ENCODE measurements at regions not wholly inside any gene's neighbourhood (a gene's known extent, or its start where the extent isn't known, plus 50 kb on each side); places are given as distances from the start of the nearest gene placed in this dataset.

DNA sequence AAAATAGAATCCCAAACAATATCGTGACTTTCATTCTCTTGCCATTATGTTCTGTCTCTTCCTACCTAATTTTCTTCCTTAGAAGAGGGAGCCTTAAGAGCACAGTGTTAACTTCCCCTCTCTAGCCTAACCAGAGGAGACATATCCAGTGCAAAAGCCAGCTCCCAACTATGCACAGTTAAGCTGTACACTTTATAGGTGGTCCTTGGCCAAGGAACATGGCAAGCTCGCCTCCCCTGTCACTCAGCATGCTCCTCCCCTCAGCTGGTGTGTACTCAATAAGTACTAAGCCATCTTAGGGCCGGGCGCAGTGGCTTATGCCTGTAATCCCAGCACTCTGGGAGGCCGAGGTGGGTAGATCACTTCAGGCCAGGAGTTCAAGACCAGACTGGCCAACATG lies 255.1 kb upstream of the TMPO start:
- no peak for DNase-seq (ENCODE audit: low read depth)

DNA sequence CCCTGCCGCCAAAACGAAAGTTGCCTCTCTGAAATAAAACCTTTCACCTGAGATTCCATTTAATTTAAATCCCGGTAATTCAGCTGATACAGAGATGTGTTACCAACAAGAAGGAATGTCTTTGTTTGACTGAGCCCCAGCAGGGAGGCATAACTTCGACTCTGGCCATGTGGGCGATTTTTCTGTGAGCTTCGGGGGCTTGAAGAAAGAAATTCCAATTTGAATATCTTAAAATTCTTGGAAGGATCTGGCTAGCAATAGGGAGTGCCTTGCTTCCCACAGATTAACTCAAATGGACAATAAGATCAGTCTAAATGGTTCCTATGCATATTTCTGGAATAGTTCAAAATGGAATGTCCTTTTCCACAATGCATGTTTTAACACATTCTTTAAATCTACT lies 252.5 kb upstream of the TMPO start:
- DNase-seq (ENCODE audit: low read depth): no peak

DNA sequence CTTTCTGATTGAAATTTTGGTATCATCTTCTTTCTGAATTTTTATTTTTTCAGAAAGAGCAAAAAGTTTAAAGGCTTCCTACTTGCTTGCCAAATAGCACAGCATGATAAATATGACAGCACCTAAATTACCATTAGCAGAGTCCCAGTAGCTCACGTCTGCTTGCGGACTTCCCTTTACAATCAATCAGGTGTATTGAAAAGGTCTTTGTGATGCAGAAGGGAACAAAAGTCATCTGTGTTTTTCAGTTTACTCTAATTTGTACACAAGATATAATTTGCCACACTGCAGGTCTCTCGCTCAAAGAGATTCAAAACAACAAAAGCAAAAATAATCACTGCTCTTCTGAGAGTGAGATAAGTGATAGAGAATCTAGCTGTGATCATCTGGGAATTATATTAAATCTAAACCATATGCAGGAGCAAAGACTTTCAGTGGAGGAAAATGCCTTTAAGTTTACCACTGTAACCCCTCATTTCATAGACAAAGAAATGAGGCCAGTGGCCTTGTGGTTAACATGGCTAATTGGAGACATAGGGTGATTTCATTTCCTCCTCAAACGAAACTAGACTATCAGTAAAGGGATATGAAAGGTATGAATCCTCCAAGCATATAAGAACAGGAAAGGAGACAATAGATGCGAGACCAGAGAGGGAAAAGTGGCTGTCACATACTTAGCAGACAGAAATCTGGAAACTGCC lies 240.8 kb upstream of the TMPO start:
- no peak for DNase-seq (ENCODE audit: low read depth)

DNA sequence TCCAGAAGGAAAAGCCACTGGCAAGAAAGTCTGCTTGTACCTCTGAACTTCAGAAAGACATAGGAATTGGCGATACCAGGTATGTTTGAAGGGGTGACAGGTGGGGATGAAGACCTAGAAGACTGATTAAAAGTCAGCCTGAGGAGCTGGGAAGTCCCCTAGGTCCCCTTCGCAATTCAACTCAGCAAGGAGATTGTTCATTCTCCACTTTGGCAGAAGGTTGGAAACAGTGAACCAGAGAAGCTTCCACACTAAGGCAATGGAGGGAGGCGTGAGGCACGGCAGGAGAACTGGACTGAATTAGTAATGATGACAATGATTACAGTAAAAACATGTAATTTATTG lies 240.3 kb upstream of the TMPO start:
- no peak for DNase-seq (ENCODE audit: low read depth)

DNA sequence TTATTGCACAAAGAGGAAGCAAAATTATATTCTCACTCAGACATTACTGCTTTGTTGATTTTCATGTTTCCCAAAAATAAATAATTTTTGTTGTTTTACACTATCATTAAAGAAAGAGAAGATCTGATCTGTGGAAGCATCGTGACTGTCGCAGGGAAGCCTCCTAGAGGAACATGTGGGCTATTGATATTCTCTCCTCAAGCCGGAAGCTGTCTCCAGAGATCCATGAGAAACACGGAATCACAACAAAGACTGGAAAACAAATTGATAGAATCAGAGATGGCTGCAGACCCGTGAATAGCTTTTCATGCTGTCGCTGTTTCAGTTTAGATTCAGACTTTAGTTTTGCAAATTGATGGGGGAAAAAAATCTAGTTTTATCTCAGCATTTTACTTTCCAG lies 235.2 kb upstream of the TMPO start:
- DNase-seq (ENCODE audit: low read depth): no peak

DNA sequence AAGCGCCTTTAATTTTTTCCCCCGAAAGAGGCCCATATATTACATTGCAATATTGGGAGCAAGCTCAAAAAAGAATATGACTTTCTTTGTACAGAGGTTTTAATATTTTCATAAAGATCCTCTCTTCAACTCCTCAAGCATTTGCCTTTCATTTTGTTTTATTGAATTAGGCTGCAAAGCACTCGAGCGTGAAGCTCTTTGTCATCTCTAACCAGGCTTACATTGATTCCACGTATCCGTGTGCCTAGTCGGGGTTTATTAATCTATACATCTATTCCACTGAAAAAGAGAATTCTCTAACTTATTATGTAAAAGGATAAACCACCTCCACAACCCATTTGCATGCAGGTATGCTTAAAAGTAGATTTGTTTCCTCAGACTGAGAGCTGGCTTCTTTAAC lies 234.8 kb upstream of the TMPO start:
- no peak for DNase-seq (ENCODE audit: low read depth)

DNA sequence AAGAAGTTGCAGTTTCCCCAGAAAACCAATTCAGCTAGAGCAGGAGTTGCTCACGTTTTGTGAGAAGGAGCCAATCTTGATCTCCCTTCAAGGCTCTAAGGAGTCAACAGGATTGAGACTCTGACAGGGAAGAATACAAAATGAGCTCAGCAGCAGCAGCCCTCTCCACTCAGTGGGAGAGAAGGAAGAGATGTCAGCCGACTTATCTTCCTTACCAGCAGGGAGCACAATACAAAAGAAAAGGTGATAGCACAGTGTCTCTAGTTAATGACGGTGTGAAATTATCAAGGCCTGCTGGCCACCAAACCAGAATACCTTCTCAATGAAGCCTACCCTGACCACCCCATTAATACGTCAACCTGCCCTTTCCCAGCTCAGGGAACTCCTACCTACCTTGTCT lies 223.6 kb upstream of the TMPO start:
- no peak for DNase-seq (ENCODE audit: low read depth)

DNA sequence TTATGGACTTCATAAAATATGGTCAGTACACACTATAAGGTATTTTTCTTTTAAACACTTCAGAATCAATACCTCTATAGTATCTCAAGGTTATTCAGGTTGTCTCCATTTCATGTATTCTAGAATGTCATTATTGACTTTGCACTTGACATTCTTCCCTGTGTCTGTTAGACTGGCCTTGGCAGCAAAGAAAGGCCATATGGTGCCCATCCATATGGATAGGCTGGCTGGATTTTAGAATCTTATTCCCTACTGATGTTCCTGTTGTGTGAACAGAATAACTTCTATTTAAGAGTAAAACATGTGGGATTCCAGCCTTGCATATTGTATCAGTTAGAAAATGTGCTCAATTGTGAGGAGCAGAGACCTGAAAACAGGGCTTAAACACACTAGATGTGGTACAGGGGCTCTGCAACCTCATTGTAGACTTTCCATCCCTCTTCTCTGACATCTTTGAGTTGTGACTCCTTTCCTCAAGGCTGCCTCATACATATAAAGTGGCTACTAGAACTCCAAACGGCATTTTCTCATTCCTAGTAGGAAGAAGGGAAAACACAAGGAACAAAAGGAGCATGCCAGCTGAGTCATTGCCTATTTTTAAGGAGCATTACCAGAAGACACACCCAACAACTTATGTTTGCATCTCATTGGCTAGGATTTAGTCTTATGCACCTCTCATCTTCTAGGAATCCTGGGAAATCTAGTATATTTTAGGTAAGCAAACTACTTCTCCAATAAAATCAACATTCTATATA lies 221.2 kb upstream of the TMPO start:
- DNase-seq (ENCODE audit: low read depth): no peak

DNA sequence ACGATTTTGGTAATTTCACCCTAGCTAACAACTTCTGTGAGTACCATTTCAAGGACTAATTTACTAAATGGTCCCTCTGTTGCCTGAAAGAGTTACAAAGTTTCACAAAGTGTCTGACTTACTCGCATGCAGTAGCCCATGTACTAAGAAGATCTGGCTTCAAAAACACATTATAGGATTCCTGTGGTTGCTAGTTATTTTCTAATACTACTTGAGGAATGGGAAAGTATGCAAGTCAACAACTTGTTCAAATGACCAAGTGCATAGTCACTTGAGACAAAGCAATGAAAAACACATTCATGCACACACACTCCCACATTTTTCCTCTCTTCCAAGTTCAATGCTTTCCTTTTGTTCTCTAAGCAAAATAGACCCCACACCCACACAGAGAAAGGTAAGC lies 219.7 kb upstream of the TMPO start:
- DNase-seq (ENCODE audit: low read depth): no peak

DNA sequence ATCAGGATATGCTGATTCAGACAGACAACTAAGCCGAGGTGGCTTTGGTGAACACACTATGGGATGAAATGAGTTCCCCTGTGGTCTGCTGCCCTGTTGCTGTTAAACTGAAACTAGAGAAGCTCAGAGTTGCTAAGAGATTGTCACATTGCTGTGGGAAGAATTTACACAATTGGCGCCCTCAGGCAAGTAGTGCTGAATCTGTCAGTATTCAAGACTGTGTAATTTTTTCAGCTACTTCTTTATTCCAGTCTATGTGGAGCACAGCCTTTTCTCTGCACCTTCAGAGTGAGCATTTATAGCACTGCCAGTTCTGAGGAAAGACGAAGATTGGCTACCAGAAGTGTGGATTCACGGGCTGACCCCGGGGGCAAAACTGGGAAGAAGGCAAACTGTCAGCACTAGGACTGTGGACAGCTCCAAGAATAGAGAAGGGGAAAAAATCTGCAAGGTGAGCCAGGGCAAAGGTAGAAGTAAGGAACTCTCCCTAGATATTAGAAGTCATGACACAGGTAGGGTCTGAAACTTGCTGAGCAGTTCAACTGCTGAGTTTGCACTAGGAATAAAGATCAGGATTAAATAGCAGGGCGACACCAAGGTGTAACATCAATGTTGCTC lies 218.8 kb upstream of the TMPO start:
- no peak for DNase-seq (ENCODE audit: low read depth)

DNA sequence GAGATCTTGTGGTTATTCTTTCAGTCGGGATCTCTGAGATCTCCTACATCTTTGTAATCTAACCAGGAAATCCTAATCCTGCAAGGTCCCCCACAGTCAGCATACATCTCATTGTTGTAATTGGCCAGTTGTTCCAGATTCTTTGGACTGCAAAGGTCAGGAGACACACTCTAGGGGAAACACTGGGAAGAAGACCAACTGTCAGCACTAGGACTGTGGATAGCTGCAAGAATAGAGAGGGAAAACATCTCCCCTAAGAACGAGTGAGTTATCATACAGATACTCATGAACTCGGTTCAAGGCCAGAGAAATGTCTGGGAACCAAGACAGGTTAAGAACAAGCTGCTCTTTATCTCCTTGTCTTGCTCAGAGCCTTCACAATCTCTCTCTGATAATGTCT lies 217.9 kb upstream of the TMPO start:
- DNase-seq (ENCODE audit: low read depth): no peak

DNA sequence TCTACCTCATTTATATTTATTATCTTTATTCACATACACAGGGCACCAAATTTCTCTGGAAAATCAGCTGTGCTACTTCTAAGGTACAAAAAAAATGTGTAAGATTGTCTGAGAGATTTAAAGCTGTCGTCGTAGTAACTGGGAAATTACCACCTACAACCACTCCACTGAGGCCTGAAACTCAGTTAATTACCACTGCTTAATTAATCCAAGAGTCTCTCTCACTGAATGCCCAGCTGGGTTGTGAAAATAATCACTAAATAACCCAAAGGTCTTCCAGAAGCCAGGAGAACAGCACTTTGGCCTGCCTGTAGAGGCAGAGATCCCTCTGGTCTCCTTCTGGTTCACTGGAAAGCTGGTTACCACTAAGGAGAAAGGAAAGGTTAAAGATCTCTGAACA lies 207.2 kb upstream of the TMPO start:
- no peak for DNase-seq (ENCODE audit: low read depth)

DNA sequence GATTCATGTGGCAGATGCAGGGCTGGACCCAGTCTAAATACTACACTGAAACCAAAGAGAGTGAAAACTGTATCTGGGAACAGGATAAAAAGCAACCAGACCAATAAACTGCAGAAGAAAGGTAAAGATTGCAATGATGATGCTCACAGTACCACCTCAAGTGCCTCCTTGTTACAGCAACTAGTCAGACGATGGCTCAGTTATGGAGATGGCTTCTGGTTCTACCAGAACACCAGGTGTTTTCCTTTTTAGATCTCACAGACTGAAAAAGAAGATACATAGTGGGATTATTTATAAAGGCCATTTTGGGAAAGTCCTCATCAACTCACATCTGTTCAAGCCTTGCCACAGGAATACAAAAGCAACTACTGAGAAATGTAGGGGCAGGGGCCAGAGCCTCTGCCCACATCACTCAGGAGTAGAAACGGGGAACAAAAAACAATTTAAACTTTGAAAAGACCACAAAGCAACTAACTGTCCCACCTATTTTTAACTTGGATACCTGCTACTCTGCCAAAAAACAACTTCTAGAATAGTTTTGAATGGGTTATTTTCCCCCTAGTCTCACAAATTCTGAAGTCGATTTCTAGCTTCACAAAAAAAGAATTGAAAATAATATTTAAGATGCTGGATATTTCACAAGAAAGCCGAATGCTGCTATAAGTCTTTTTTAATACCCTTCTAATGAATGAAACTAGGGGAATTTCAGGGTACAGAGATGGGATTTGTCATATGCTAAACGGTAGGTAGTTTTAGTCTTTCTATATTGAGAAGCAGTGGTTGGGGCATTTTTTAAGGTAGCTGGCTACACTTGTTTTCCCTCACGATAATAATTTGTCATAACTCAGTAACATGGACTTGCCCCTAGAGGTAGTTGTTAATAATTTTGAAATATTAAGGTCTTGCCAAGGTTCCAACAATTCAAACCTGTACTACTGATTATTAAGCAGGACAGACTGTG lies 197.2 kb upstream of the TMPO start:
- DNase-seq (ENCODE audit: low read depth): no peak

DNA sequence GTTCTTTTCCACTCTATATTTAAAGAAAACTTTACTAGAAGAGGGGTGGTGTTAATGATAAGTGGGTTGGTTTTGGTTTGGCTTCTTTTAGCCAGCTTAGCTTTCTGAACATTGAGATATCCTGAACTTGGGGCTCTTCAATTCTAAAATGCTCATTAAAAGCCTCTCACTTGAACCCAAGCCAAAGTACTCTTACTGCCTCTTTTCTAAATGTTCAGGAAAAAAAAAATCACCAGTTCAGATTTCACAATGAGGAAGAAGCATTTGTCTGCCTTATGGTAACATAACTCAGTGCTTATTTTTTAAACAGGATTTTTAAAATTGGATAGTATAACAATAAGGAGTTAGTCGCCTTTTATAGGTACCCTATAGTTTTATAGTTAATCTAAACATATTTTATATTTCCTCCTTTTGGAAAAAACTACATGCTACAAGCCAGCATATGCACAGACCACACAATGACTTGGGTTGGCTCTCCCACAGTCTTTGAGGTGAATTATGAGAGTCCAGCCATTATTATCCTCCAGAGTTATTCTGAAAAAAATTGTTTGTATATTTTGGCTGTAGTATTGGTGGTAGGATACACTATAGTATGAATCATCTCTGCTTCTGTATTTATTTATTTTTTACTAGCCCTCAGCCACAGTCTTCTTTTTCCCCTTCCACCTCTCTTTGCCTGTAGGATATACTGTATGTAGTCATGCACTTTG lies 195.5 kb upstream of the TMPO start:
- no peak for DNase-seq (ENCODE audit: low read depth)

DNA sequence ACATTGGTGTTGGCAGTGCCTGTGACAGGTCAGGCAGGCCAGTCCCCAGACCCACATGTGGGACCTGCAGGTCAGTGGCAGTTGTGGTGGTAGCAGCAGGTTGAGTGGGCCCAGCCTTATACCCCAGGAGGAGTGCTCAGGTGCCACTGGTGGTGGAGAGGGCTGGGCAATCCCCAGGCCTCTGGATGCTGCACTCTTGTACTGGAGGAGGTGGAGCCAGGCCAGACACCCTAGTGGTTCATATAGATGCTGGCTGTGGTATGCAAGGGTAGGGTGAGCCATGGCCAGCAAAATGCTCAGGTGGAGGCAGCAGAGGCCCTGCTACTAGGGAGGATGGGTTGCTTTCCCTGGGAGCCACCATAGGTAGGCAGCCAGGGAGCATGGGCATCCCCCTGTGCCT lies 190.4 kb upstream of the TMPO start:
- no peak for DNase-seq (ENCODE audit: low read depth)

DNA sequence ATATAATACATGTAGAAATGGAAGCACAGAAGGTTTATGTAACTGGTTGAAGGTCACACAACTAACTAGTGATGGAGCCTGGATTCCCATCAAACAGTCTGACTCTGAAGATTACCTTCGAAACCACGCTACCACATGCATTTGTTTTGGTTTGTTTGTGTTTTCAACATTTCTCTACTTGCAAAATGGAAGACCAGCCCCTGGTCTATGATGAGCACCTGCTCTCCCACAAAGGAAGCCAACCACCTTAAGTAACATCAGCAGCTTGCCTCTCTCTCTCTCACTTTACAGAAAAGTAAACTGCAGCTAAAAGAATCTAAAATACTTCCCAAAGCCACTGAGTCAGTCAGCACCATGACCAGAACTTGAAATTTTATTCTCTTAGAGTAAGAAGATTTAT lies 186.9 kb upstream of the TMPO start:
- DNase-seq (ENCODE audit: low read depth): no peak

DNA sequence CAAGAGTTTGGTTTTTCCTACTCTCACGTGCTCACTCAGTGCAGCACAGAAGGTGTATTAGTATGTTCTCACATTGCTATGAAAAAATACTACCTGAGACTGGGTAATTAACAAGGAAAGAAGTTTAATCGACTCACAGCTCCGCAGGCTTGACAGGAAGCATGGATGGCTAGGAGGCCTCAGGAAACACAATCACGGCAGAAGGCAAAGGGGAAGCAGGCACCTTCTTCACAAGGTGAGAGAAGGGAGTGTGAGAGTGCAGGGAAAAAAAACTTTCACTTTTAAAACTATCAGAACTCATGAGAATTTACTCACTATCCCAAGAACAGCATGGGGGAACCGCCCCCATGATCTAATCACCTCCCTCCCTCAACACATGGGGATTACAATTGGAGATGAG lies 185.8 kb upstream of the TMPO start:
- DNase-seq (ENCODE audit: low read depth): no peak

DNA sequence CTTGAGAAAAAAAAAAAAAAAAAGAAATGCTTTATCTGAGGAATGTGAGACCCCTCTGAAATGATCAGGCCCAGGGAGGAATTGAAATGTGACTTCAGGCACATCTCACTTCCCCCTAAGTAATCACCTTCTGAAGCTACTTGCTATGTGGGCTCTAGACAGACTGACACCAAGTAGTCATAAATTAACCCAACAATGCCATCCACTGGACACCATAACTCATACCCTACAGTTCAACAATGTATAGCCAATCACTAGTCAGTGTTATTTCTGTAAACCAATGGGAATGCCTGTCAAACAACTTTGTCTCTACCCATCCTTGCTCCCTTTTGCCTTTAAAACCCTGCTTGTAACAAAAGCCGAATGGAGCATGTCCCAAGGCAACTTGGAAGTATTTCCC lies 182.7 kb upstream of the TMPO start:
- no peak for DNase-seq (ENCODE audit: low read depth)

DNA sequence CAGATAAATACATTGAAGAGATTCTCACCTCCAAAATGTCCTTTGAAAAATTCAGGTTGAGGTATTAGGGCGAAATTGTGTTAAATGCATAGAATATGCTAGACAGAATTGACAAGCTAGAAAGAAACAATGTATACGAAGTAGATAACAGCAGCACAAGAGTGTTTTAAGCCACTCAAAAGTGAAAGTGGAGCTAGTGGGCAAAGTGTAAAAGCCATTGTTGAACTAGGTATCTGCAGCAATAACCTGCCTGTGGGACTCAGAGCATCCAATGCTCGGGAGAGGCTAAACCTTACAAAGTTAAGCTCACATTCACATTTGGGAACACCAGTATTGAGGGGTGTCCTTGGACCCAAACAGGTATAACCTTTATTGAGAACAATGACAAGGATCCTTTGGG lies 180.6 kb upstream of the TMPO start:
- no peak for DNase-seq (ENCODE audit: low read depth)

DNA sequence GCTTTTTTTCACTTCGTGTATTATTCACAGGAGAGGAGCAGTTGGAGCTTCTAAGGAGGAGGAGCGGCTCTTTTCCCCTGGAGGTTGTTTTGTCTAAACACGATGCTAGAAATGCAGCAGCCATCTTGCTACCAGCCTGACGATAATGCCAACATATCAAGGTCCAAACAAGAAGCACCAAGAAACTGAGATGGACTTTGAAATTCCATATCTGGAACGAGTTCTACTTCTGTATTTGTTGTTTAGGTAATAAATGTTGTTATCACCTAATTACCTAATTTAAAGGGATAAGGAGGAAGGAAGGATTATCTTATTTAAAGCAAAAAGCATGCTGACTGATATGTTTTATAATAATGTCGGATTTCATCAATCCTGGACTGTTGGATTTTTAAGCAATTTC lies 174.4 kb upstream of the TMPO start:
- no peak for DNase-seq (ENCODE audit: low read depth)

DNA sequence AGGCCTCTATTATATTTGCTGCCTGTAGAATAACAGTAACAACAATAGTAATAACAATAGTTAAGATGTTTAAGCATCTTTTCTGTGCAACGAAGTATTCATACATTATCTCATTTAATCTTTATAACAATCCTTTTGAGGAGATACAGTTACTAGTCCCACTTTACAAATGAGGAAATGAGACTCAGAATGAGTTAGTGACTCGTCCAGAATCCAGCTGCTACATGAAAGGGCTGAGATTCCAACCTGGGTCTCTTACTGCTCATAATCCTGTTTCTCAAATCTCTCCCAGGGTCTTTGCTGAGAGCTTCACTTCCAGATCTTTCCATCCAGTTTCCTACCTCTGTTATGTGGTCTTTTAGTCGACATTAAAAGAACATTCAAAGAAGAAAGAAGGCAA lies 173.7 kb upstream of the TMPO start:
- no peak for DNase-seq (ENCODE audit: low read depth)

All from LHCN-M2 (cell line).